Muscle layer of duodenum (tissue), 2 donors: ENCODE measurements at regions not wholly inside any gene's neighbourhood (a gene's known extent, or its start where the extent isn't known, plus 50 kb on each side); places are given as distances from the start of the nearest gene placed in this dataset.

Experiments
- H3K27ac ChIP-seq: one replicate; pipeline ENCODE4 v1.7.0; 2013; ENCODE audit warnings: mild to moderate bottlenecking, low read length
- H3K27me3 ChIP-seq: one replicate; pipeline ENCODE4 v1.7.0; 2013; ENCODE audit warnings: low read depth, mild to moderate bottlenecking, control low read depth, low read length
- H3K36me3 ChIP-seq, 2 donors: one replicate each; pipeline ENCODE4 v1.7.0; 2013; ENCODE audit warnings: low read length in 2 of 2, control low read depth in 1 of 2, mild to moderate bottlenecking in 1 of 2; ENCODE audit not compliant: insufficient read depth in 2 of 2, control insufficient read depth in 1 of 2
- H3K4me1 ChIP-seq, 2 donors: one replicate each; pipeline ENCODE4 v1.7.0; 2013; ENCODE audit warnings: low read length in 2 of 2, mild to moderate bottlenecking in 2 of 2, control low read depth in 1 of 2, moderate library complexity in 1 of 2; ENCODE audit not compliant: insufficient read depth in 2 of 2, control insufficient read depth in 1 of 2
- H3K4me3 ChIP-seq, 2 donors: one replicate each; pipeline ENCODE4 v1.7.0; 2013; ENCODE audit warnings: low read length in 2 of 2, low read depth in 1 of 2, mild to moderate bottlenecking in 1 of 2
- H3K9me3 ChIP-seq, 2 donors: one replicate each; pipeline ENCODE4 v1.7.0; 2013; ENCODE audit warnings: low read length in 2 of 2, control low read depth in 1 of 2, mild to moderate bottlenecking in 1 of 2; ENCODE audit not compliant: control insufficient read depth in 1 of 2
- donor health status: healthy.

GRCh38 chr13:85742355-85742754, 56.9 kb downstream of the SLITRK6 start:
- H3K36me3 ChIP-seq, result no peaks in the 10 kb centered on the region
- H3K4me3 ChIP-seq, result no peak overlapping the region

GRCh38 chr13:85741017-85741416, 58.2 kb downstream of the SLITRK6 start:
- no peak overlapping the region for H3K4me3 ChIP-seq
- H3K27ac ChIP-seq, result no peak overlapping the region
- H3K4me1 ChIP-seq, result no peaks in the 10 kb centered on the region
- no peaks in the 10 kb centered on the region for H3K27me3 ChIP-seq
- H3K36me3 ChIP-seq, result no peaks in the 10 kb centered on the region
- H3K9me3 ChIP-seq, result no peaks in the 10 kb centered on the region

More at GRCh38 chr13:85742355-85742754, 56.9 kb downstream of the SLITRK6 start:
- H3K27ac ChIP-seq, result no peak overlapping the region
- H3K4me1 ChIP-seq, result no peaks in the 10 kb centered on the region
- no peaks in the 10 kb centered on the region for H3K27me3 ChIP-seq
- no peaks in the 10 kb centered on the region for H3K9me3 ChIP-seq

GRCh38 chr13:85738696-85739320, 60.4 kb downstream of the SLITRK6 start:
- Histone ChIP-seq H3K27me3 (no peaks in the 10 kb centered on the region), H3K27ac (no peak overlapping the region), H3K4me3 (no peak overlapping the region), H3K36me3 (no peaks in the 10 kb centered on the region), H3K9me3 (no peaks in the 10 kb centered on the region), H3K4me1 (no peaks in the 10 kb centered on the region)

GRCh38 chr13:85737952-85738351, 61.3 kb downstream of the SLITRK6 start:
- Histone ChIP-seq H3K36me3 (no peaks in the 10 kb centered on the region), H3K27me3 (no peaks in the 10 kb centered on the region), H3K4me3 (no peak overlapping the region), H3K4me1 (no peaks in the 10 kb centered on the region), H3K27ac (no peak overlapping the region), H3K9me3 (no peaks in the 10 kb centered on the region)

GRCh38 chr13:85729296-85729695, 69.9 kb downstream of the SLITRK6 start:
- Histone ChIP-seq H3K9me3 (peaks cover 0 to 3% of the 10 kb centered on the region in 2 donors), H3K4me1 (no peaks in the 10 kb centered on the region), H3K4me3 (no peak overlapping the region), H3K36me3 (no peaks in the 10 kb centered on the region), H3K27ac (no peak overlapping the region), H3K27me3 (no peaks in the 10 kb centered on the region)

- no peaks in the 10 kb centered on the region for H3K4me1 ChIP-seq
- H3K36me3 ChIP-seq, result no peaks in the 10 kb centered on the region
- H3K27ac ChIP-seq, result no peak overlapping the region
- H3K4me3 ChIP-seq, result no peak overlapping the region
- H3K9me3 ChIP-seq, result peaks cover 0 to 3% of the 10 kb centered on the region in 2 donors
- H3K27me3 ChIP-seq, result no peaks in the 10 kb centered on the region
Measured at GRCh38 chr13:85728811-85729210, 70.4 kb downstream of the SLITRK6 start.

- no peaks in the 10 kb centered on the region for H3K4me1 ChIP-seq
- H3K27me3 ChIP-seq, result no peaks in the 10 kb centered on the region
- no peak overlapping the region for H3K27ac ChIP-seq
- peaks cover 0 to 3% of the 10 kb centered on the region in 2 donors for H3K9me3 ChIP-seq
- no peaks in the 10 kb centered on the region for H3K36me3 ChIP-seq
- H3K4me3 ChIP-seq, result no peak overlapping the region
Measured at GRCh38 chr13:85725433-85725832, 73.8 kb downstream of the SLITRK6 start.

- no peaks in the 10 kb centered on the region for H3K27me3 ChIP-seq
- no peak overlapping the region for H3K27ac ChIP-seq
- no peak overlapping the region for H3K4me3 ChIP-seq
- H3K4me1 ChIP-seq, result no peaks in the 10 kb centered on the region
- no peaks in the 10 kb centered on the region for H3K36me3 ChIP-seq
- peaks cover 0 to 3% of the 10 kb centered on the region in 2 donors for H3K9me3 ChIP-seq
Measured at GRCh38 chr13:85724546-85725432, 74.4 kb downstream of the SLITRK6 start.

GRCh38 chr13:85719749-85720148, 79.5 kb downstream of the SLITRK6 start:
- H3K9me3 ChIP-seq, result no peaks in the 10 kb centered on the region
- no peak overlapping the region for H3K27ac ChIP-seq
- H3K4me3 ChIP-seq, result no peak overlapping the region

GRCh38 chr13:85717921-85718320, 81.3 kb downstream of the SLITRK6 start:
- H3K36me3 ChIP-seq, result no peaks in the 10 kb centered on the region
- no peaks in the 10 kb centered on the region for H3K27me3 ChIP-seq
- H3K27ac ChIP-seq, result no peak overlapping the region

More at GRCh38 chr13:85719749-85720148, 79.5 kb downstream of the SLITRK6 start:
- no peaks in the 10 kb centered on the region for H3K36me3 ChIP-seq
- H3K27me3 ChIP-seq, result no peaks in the 10 kb centered on the region
- no peaks in the 10 kb centered on the region for H3K4me1 ChIP-seq

GRCh38 chr13:85710545-85710944, 88.7 kb downstream of the SLITRK6 start:
- no peaks in the 10 kb centered on the region for H3K27me3 ChIP-seq
- H3K4me3 ChIP-seq, result no peak overlapping the region
- no peaks in the 10 kb centered on the region for H3K9me3 ChIP-seq
- H3K27ac ChIP-seq, result no peak overlapping the region
- no peaks in the 10 kb centered on the region for H3K4me1 ChIP-seq
- no peaks in the 10 kb centered on the region for H3K36me3 ChIP-seq

More at GRCh38 chr13:85717921-85718320, 81.3 kb downstream of the SLITRK6 start:
- Histone ChIP-seq H3K9me3 (no peaks in the 10 kb centered on the region), H3K4me1 (no peaks in the 10 kb centered on the region), H3K4me3 (no peak overlapping the region)
